ENCODE measurements at regions not wholly inside any gene's neighbourhood (a gene's known extent, or its start where the extent isn't known, plus 50 kb on each side); places are given as distances from the start of the nearest gene placed in this dataset.
"Not testable (repeated sequence)": the region's sequence is repeated elsewhere in the genome, so short reads cannot be mapped to it uniquely, and the experiment has no call there.

GRCh38 chr20:1801225-1801928, 93.8 kb upstream of the SIRPA start:
- no peaks in the 10 kb centered on the region for H3K36me3 ChIP-seq (ENCODE audit: control insufficient read depth, insufficient read depth, low read length)
- no peak for DNase-seq (ENCODE audit: low read depth)
- no peak for TF ChIP-seq CTCF (IDR thresholded peaks at IDR 0.05; ENCODE audit: insufficient read depth, low read length, poor library complexity, severe bottlenecking)
- no peaks in the 10 kb centered on the region for H3K27me3 ChIP-seq (ENCODE audit: control insufficient read depth, insufficient read depth, low read length)
- H3K4me3 ChIP-seq (ENCODE audit: low read depth, low read length) = no peak overlapping the region

GRCh38 chr20:1800777-1801176, 94.4 kb upstream of the SIRPA start:
- H3K36me3 ChIP-seq (ENCODE audit: control insufficient read depth, insufficient read depth, low read length) = no peaks in the 10 kb centered on the region
- DNase-seq (ENCODE audit: low read depth) = no peak
- no peaks in the 10 kb centered on the region for H3K27me3 ChIP-seq (ENCODE audit: control insufficient read depth, insufficient read depth, low read length)
- peak; percentile 44 for TF ChIP-seq CTCF (IDR thresholded peaks at IDR 0.05; ENCODE audit: insufficient read depth, low read length, poor library complexity, severe bottlenecking)
- H3K4me3 ChIP-seq (ENCODE audit: low read depth, low read length) = no peak overlapping the region

GRCh38 chr20:1800180-1800579, 95.0 kb upstream of the SIRPA start:
- Histone ChIP-seq H3K36me3 (ENCODE audit: control insufficient read depth, insufficient read depth, low read length) (no peaks in the 10 kb centered on the region), H3K27me3 (ENCODE audit: control insufficient read depth, insufficient read depth, low read length) (no peaks in the 10 kb centered on the region), H3K4me3 (ENCODE audit: low read depth, low read length) (no peak overlapping the region)
- TF ChIP-seq CTCF (IDR thresholded peaks at IDR 0.05; ENCODE audit: insufficient read depth, low read length, poor library complexity, severe bottlenecking) = no peak
- DNase-seq (ENCODE audit: low read depth) = no peak

- DNase-seq (ENCODE audit: low read depth); H3K27me3 ChIP-seq (ENCODE audit: control insufficient read depth, insufficient read depth, low read length); H3K36me3 ChIP-seq (ENCODE audit: control insufficient read depth, insufficient read depth, low read length); H3K4me3 ChIP-seq (ENCODE audit: low read depth, low read length): not testable (repeated sequence)
These were observed 95.5 kb upstream of the SIRPA start for GRCh38 chr20:1799746-1800145.

- H3K4me3 ChIP-seq (ENCODE audit: low read depth, low read length) = no peak overlapping the region
- no peaks in the 10 kb centered on the region for H3K36me3 ChIP-seq (ENCODE audit: control insufficient read depth, insufficient read depth, low read length)
- no peak for DNase-seq (ENCODE audit: low read depth)
- TF ChIP-seq CTCF (IDR thresholded peaks at IDR 0.05; ENCODE audit: insufficient read depth, low read length, poor library complexity, severe bottlenecking) = no peak
- H3K27me3 ChIP-seq (ENCODE audit: control insufficient read depth, insufficient read depth, low read length) = no peaks in the 10 kb centered on the region
These were observed 96.2 kb upstream of the SIRPA start for GRCh38 chr20:1798982-1799381.

GRCh38 chr20:1793821-1794220, 101.4 kb upstream of the SIRPA start:
- TF ChIP-seq CTCF (IDR thresholded peaks at IDR 0.05; ENCODE audit: insufficient read depth, low read length, poor library complexity, severe bottlenecking) = no peak
- Histone ChIP-seq H3K4me3 (ENCODE audit: low read depth, low read length) (no peak overlapping the region), H3K27me3 (ENCODE audit: control insufficient read depth, insufficient read depth, low read length) (no peaks in the 10 kb centered on the region), H3K36me3 (ENCODE audit: control insufficient read depth, insufficient read depth, low read length) (no peaks in the 10 kb centered on the region)
- DNase-seq (ENCODE audit: low read depth) = no peak

Data from kidney epithelial cell (primary cell).